ENCODE measurements at regions not wholly inside any gene's neighbourhood (a gene's known extent, or its start where the extent isn't known, plus 50 kb on each side); places are given as distances from the start of the nearest gene placed in this dataset.

GRCh38 chr12:131619106-131619642 is 91.7 kb upstream of the SFSWAP start:
- no peak for TF ChIP-seq GATA3 (IDR thresholded peaks at IDR 0.05; ENCODE audit: low read depth, low read length)
- no peak for TF ChIP-seq GATA2 (IDR thresholded peaks at IDR 0.05; ENCODE audit: low read depth, low read length)
